Activated CD4-positive, alpha-beta memory T cell treated with anti-CD3 and anti-CD28 coated beads for 36 hours (primary cell): ENCODE measurements at regions not wholly inside any gene's neighbourhood (a gene's known extent, or its start where the extent isn't known, plus 50 kb on each side); places are given as distances from the start of the nearest gene placed in this dataset.

Experiments used
- CTCF ChIA-PET: fragments of 350-600 bp; sonication (Branson Sonifier 250); formaldehyde crosslinking; loops from one replicate; lab custom pipeline; 2021; ENCODE audit warnings: antibody characterized with exemption, inconsistent platforms; lab: Charles Lee
- POLR2A ChIA-PET: fragments of 350-600 bp; sonication (Branson Sonifier 250); formaldehyde crosslinking; loops from one replicate; lab custom pipeline; 2021; ENCODE audit warnings: antibody characterized with exemption; lab: Charles Lee
- DNase-seq: peaks from one replicate; pipeline ENCODE4 v3.0.0-alpha.2; 2020
- H3K27ac Mint-ChIP-seq: one replicate; pipeline ENCODE4 v1.8.0; 2021; ENCODE audit warnings: mixed read lengths
- H3K27me3 Mint-ChIP-seq: one replicate; pipeline ENCODE4 v1.8.0; 2021; ENCODE audit warnings: mixed read lengths
- H3K36me3 Mint-ChIP-seq: one replicate; pipeline ENCODE4 v1.8.0; 2021; ENCODE audit warnings: mixed read lengths
- H3K4me1 Mint-ChIP-seq: one replicate; pipeline ENCODE4 v1.8.0; 2021; ENCODE audit warnings: low read depth, mixed read lengths
- H3K4me3 Mint-ChIP-seq: one replicate; pipeline ENCODE4 v1.8.0; 2021; ENCODE audit warnings: mild to moderate bottlenecking, mixed read lengths
- H3K9me3 Mint-ChIP-seq: one replicate; pipeline ENCODE4 v1.8.0; 2021; ENCODE audit warnings: mixed read lengths
- intact Hi-C: fragments of 100-400 bp; cut with micrococcal nuclease; formaldehyde crosslinking; loops from one replicate; pipeline ENCODE4 v1.15.1; 2023

GRCh38 chr3:115520651-115521245 is 102.6 kb upstream of the GAP43 start:
- Mint-ChIP-seq H3K4me3 (no peak overlapping the region), H3K9me3 (no peaks in the 10 kb centered on the region), H3K27ac (no peak overlapping the region), H3K4me1 (peaks cover 4% of the 10 kb centered on the region), H3K27me3 (peaks cover 2% of the 10 kb centered on the region), H3K36me3 (no peaks in the 10 kb centered on the region)
- DNase-seq, result no peak
- intact Hi-C loops, result no loop called here
- POLR2A ChIA-PET, result interaction anchor here (0.6 kb wide), 1 partner anchor 1820 kb away, joined by 6 read pairs; no protein-coding TSS in a partner anchor
- CTCF ChIA-PET, result no interaction called here

GRCh38 chr3:115523458-115523857 is 99.9 kb upstream of the GAP43 start:
- Mint-ChIP-seq H3K4me1 (no peaks in the 10 kb centered on the region), H3K27me3 (peaks cover 2% of the 10 kb centered on the region), H3K4me3 (no peak overlapping the region), H3K9me3 (no peaks in the 10 kb centered on the region), H3K36me3 (no peaks in the 10 kb centered on the region), H3K27ac (no peak overlapping the region)
- DNase-seq, result no peak
- ChIA-PET POLR2A (no interaction called here), CTCF (no interaction called here)
- intact Hi-C loops, result no loop called here

- ChIA-PET POLR2A (no interaction called here), CTCF (no interaction called here)
- H3K9me3 Mint-ChIP-seq, result no peaks in the 10 kb centered on the region
- H3K27ac Mint-ChIP-seq, result no peak overlapping the region
- H3K4me1 Mint-ChIP-seq, result no peaks in the 10 kb centered on the region
- no peaks in the 10 kb centered on the region for H3K36me3 Mint-ChIP-seq
- no peaks in the 10 kb centered on the region for H3K27me3 Mint-ChIP-seq
- no peak overlapping the region for H3K4me3 Mint-ChIP-seq
- DNase-seq, result no peak
- intact Hi-C loops, result no loop called here
These were observed 98.8 kb upstream of the GAP43 start for GRCh38 chr3:115524549-115524948.

- H3K4me1 Mint-ChIP-seq, result no peaks in the 10 kb centered on the region
- DNase-seq, result no peak
- intact Hi-C loops, result no loop called here
- no peak overlapping the region for H3K4me3 Mint-ChIP-seq
- H3K36me3 Mint-ChIP-seq, result no peaks in the 10 kb centered on the region
- no peaks in the 10 kb centered on the region for H3K9me3 Mint-ChIP-seq
- H3K27ac Mint-ChIP-seq, result no peak overlapping the region
- POLR2A ChIA-PET, result no interaction called here
- peaks cover 2% of the 10 kb centered on the region for H3K27me3 Mint-ChIP-seq
- CTCF ChIA-PET, result no interaction called here
These were observed 97.6 kb upstream of the GAP43 start for GRCh38 chr3:115525731-115526130.

GRCh38 chr3:115533218-115533617 is 90.1 kb upstream of the GAP43 start:
- ChIA-PET POLR2A (no interaction called here), CTCF (no interaction called here)
- H3K27ac Mint-ChIP-seq, result no peak overlapping the region
- no peak overlapping the region for H3K4me3 Mint-ChIP-seq
- H3K9me3 Mint-ChIP-seq, result peaks cover 8% of the 10 kb centered on the region
- no peaks in the 10 kb centered on the region for H3K4me1 Mint-ChIP-seq
- no peak for DNase-seq
- H3K36me3 Mint-ChIP-seq, result no peaks in the 10 kb centered on the region
- intact Hi-C loops, result no loop called here
- H3K27me3 Mint-ChIP-seq, result peaks cover 19% of the 10 kb centered on the region

GRCh38 chr3:115536171-115536570 is 87.1 kb upstream of the GAP43 start:
- intact Hi-C loops, result no loop called here

GRCh38 chr3:115537669-115538068 is 85.6 kb upstream of the GAP43 start:
- Mint-ChIP-seq H3K4me1 (no peaks in the 10 kb centered on the region), H3K4me3 (no peak overlapping the region), H3K9me3 (no peaks in the 10 kb centered on the region), H3K27me3 (peaks cover 11% of the 10 kb centered on the region), H3K27ac (no peak overlapping the region), H3K36me3 (no peaks in the 10 kb centered on the region)
- ChIA-PET POLR2A (no interaction called here), CTCF (no interaction called here)
- intact Hi-C loops, result no loop called here
- DNase-seq, result no peak

More at GRCh38 chr3:115536171-115536570, 87.1 kb upstream of the GAP43 start:
- no peaks in the 10 kb centered on the region for H3K4me1 Mint-ChIP-seq
- CTCF ChIA-PET, result no interaction called here
- no peak for DNase-seq
- no peak overlapping the region for H3K4me3 Mint-ChIP-seq
- POLR2A ChIA-PET, result no interaction called here
- H3K9me3 Mint-ChIP-seq, result peaks cover 6% of the 10 kb centered on the region
- no peak overlapping the region for H3K27ac Mint-ChIP-seq
- H3K36me3 Mint-ChIP-seq, result no peaks in the 10 kb centered on the region
- peaks cover 13% of the 10 kb centered on the region for H3K27me3 Mint-ChIP-seq

- H3K27me3 Mint-ChIP-seq, result peaks cover 1% of the 10 kb centered on the region
- H3K9me3 Mint-ChIP-seq, result no peaks in the 10 kb centered on the region
- no peak overlapping the region for H3K27ac Mint-ChIP-seq
- DNase-seq, result no peak
- no peak overlapping the region for H3K4me3 Mint-ChIP-seq
- ChIA-PET POLR2A (no interaction called here), CTCF (no interaction called here)
- intact Hi-C loops, result no loop called here
- H3K4me1 Mint-ChIP-seq, result no peaks in the 10 kb centered on the region
- H3K36me3 Mint-ChIP-seq, result no peaks in the 10 kb centered on the region
These were observed 76.1 kb upstream of the GAP43 start for GRCh38 chr3:115547207-115547606.

- Mint-ChIP-seq H3K4me3 (no peak overlapping the region), H3K27ac (no peak overlapping the region), H3K4me1 (no peaks in the 10 kb centered on the region), H3K36me3 (no peaks in the 10 kb centered on the region), H3K9me3 (no peaks in the 10 kb centered on the region), H3K27me3 (peaks cover 1% of the 10 kb centered on the region)
- POLR2A ChIA-PET, result no interaction called here
- intact Hi-C loops, result no loop called here
- CTCF ChIA-PET, result no interaction called here
- DNase-seq, result no peak
These were observed 74.7 kb upstream of the GAP43 start for GRCh38 chr3:115548611-115549010.

- ChIA-PET POLR2A (no interaction called here), CTCF (no interaction called here)
- H3K4me3 Mint-ChIP-seq, result no peak overlapping the region
- H3K36me3 Mint-ChIP-seq, result no peaks in the 10 kb centered on the region
- no peak overlapping the region for H3K27ac Mint-ChIP-seq
- no peak for DNase-seq
- no peaks in the 10 kb centered on the region for H3K9me3 Mint-ChIP-seq
- H3K4me1 Mint-ChIP-seq, result no peaks in the 10 kb centered on the region
- peaks cover 1% of the 10 kb centered on the region for H3K27me3 Mint-ChIP-seq
- intact Hi-C loops, result no loop called here
These were observed 74.2 kb upstream of the GAP43 start for GRCh38 chr3:115549071-115549470.

- POLR2A ChIA-PET, result no interaction called here
- no peaks in the 10 kb centered on the region for H3K36me3 Mint-ChIP-seq
- CTCF ChIA-PET, result no interaction called here
These were observed 73.0 kb upstream of the GAP43 start for GRCh38 chr3:115550285-115550761.

GRCh38 chr3:115551016-115551415 is 72.3 kb upstream of the GAP43 start:
- no peak overlapping the region for H3K4me3 Mint-ChIP-seq
- ChIA-PET CTCF (no interaction called here), POLR2A (no interaction called here)
- no peak overlapping the region for H3K27ac Mint-ChIP-seq
- no peak for DNase-seq
- no peaks in the 10 kb centered on the region for H3K4me1 Mint-ChIP-seq
- H3K9me3 Mint-ChIP-seq, result no peaks in the 10 kb centered on the region
- intact Hi-C loops, result no loop called here
- H3K36me3 Mint-ChIP-seq, result no peaks in the 10 kb centered on the region
- peaks cover 1% of the 10 kb centered on the region for H3K27me3 Mint-ChIP-seq

More at GRCh38 chr3:115550285-115550761, 73.0 kb upstream of the GAP43 start:
- Mint-ChIP-seq H3K4me3 (no peak overlapping the region), H3K27ac (no peak overlapping the region), H3K9me3 (no peaks in the 10 kb centered on the region), H3K4me1 (no peaks in the 10 kb centered on the region), H3K27me3 (peaks cover 1% of the 10 kb centered on the region)
- intact Hi-C loops, result no loop called here
- no peak for DNase-seq

- no peak overlapping the region for H3K4me3 Mint-ChIP-seq
- no peak overlapping the region for H3K27ac Mint-ChIP-seq
- ChIA-PET CTCF (no interaction called here), POLR2A (no interaction called here)
- no peak for DNase-seq
- H3K9me3 Mint-ChIP-seq, result no peaks in the 10 kb centered on the region
- H3K4me1 Mint-ChIP-seq, result no peaks in the 10 kb centered on the region
- H3K27me3 Mint-ChIP-seq, result peaks cover 1% of the 10 kb centered on the region
- H3K36me3 Mint-ChIP-seq, result no peaks in the 10 kb centered on the region
- intact Hi-C loops, result no loop called here
These were observed 71.3 kb upstream of the GAP43 start for GRCh38 chr3:115552007-115552406.
